H9 (cell line): ENCODE measurements at regions not wholly inside any gene's neighbourhood (a gene's known extent, or its start where the extent isn't known, plus 50 kb on each side); places are given as distances from the start of the nearest gene placed in this dataset.

Experiments
- DNase-seq: peaks from one replicate; pipeline ENCODE4 v3.0.0-alpha.2; 2017
- H2AFZ ChIP-seq: one replicate; pipeline ENCODE4 v1.6.1; 2013; ENCODE audit warnings: mild to moderate bottlenecking, low read length, control low read depth, moderate library complexity
- H2AK5ac ChIP-seq: 2 replicates; pipeline ENCODE4 v1.6.1; 2013; ENCODE audit warnings: low read length, control low read depth, mixed read lengths; ENCODE audit not compliant: insufficient read length
- H2BK120ac ChIP-seq: one replicate; pipeline ENCODE4 v1.6.1; 2013; ENCODE audit warnings: low read depth, mild to moderate bottlenecking, low read length, control low read depth, inconsistent platforms; ENCODE audit not compliant: poor library complexity, severe bottlenecking
- H2BK12ac ChIP-seq: 2 replicates; pipeline ENCODE4 v1.6.1; 2013; ENCODE audit warnings: low read length, control low read depth, mixed read lengths, low read depth; ENCODE audit not compliant: insufficient read length
- H2BK15ac ChIP-seq: 2 replicates; pipeline ENCODE4 v1.6.1; 2013; ENCODE audit warnings: low read depth, low read length, control low read depth
- H2BK20ac ChIP-seq: one replicate; pipeline ENCODE4 v1.6.1; 2013; ENCODE audit warnings: low read depth, mild to moderate bottlenecking, low read length, control low read depth, inconsistent platforms; ENCODE audit not compliant: poor library complexity, severe bottlenecking
- H2BK5ac ChIP-seq: 2 replicates; pipeline ENCODE4 v1.6.1; 2013; ENCODE audit warnings: low read length, control low read depth, mixed read lengths; ENCODE audit not compliant: insufficient read length
- H3K14ac ChIP-seq: 2 replicates; pipeline ENCODE4 v1.6.1; 2013; ENCODE audit warnings: low read length, control low read depth; ENCODE audit not compliant: insufficient read depth
- H3K18ac ChIP-seq: 2 replicates; pipeline ENCODE4 v1.6.1; 2013; ENCODE audit warnings: low read depth, mild to moderate bottlenecking, mixed read lengths, low read length, control low read depth; ENCODE audit not compliant: insufficient read length
- H3K23ac ChIP-seq: 2 replicates; pipeline ENCODE4 v1.6.1; 2013; ENCODE audit warnings: low read length, control low read depth, mixed read lengths, low read depth; ENCODE audit not compliant: insufficient read length
- H3K23me2 ChIP-seq: 2 replicates; pipeline ENCODE4 v1.6.1; 2013; ENCODE audit warnings: low read depth, mild to moderate bottlenecking, mixed read lengths, low read length, control low read depth; ENCODE audit not compliant: insufficient read length, poor library complexity, severe bottlenecking
- H3K27ac ChIP-seq: 2 replicates; pipeline ENCODE4 v1.5.1; 2013; ENCODE audit warnings: low read length, control low read depth, mixed read lengths, low read depth; ENCODE audit not compliant: insufficient read length
- H3K27me3 ChIP-seq: 2 replicates; pipeline ENCODE4 v1.6.1; 2013; ENCODE audit warnings: low read length, control low read depth, inconsistent platforms; ENCODE audit not compliant: insufficient read depth
- H3K4ac ChIP-seq: 2 replicates; pipeline ENCODE4 v1.6.1; 2013; ENCODE audit warnings: low read depth, mild to moderate bottlenecking, control low read depth, inconsistent platforms, low read length, moderate library complexity
- H3K4me1 ChIP-seq: 2 replicates; pipeline ENCODE4 v1.6.1; 2013; ENCODE audit warnings: low read length, control low read depth, inconsistent platforms; ENCODE audit not compliant: insufficient read depth
- H3K4me2 ChIP-seq: 2 replicates; pipeline ENCODE4 v1.6.1; 2013; ENCODE audit warnings: low read length, control low read depth, mixed read lengths; ENCODE audit not compliant: insufficient read length, insufficient read depth
- H3K56ac ChIP-seq: 2 replicates; pipeline ENCODE4 v1.6.1; 2013; ENCODE audit warnings: low read depth, mild to moderate bottlenecking, mixed read lengths, low read length, control low read depth; ENCODE audit not compliant: insufficient read length
- H3K79me1 ChIP-seq: 2 replicates; pipeline ENCODE4 v1.6.1; 2013; ENCODE audit warnings: low read depth, mild to moderate bottlenecking, moderate library complexity, low read length, control low read depth, inconsistent platforms; ENCODE audit not compliant: insufficient read depth, poor library complexity, severe bottlenecking
- H3K79me2 ChIP-seq: 2 replicates; pipeline ENCODE4 v1.6.1; 2013; ENCODE audit warnings: low read length, control low read depth, inconsistent platforms; ENCODE audit not compliant: insufficient read depth
- H3K9ac ChIP-seq: 2 replicates; pipeline ENCODE4 v1.6.1; 2013; ENCODE audit warnings: low read length, control low read depth, mixed read lengths; ENCODE audit not compliant: insufficient read length; ENCODE audit errors: extremely low read depth
- H3K9me3 ChIP-seq: one replicate; pipeline ENCODE4 v1.6.1; 2013; ENCODE audit warnings: low read depth, low read length, inconsistent platforms; ENCODE audit not compliant: control insufficient read depth
- H3T11ph ChIP-seq: one replicate; pipeline ENCODE4 v1.6.1; 2013; ENCODE audit warnings: mild to moderate bottlenecking, low read length, control low read depth, inconsistent platforms
- H4K20me1 ChIP-seq: one replicate; pipeline ENCODE4 v1.6.1; 2013; ENCODE audit not compliant: control insufficient read depth, insufficient read length, insufficient read depth
- H4K5ac ChIP-seq: 2 replicates; pipeline ENCODE4 v1.6.1; 2013; ENCODE audit warnings: low read depth, mild to moderate bottlenecking, mixed read lengths, low read length, control low read depth; ENCODE audit not compliant: insufficient read length
- H4K8ac ChIP-seq: replicated peaks from 2 replicates; pipeline ENCODE4 v1.6.1; 2013; ENCODE audit warnings: low read length, control low read depth, mixed read lengths, low read depth; ENCODE audit not compliant: insufficient read length
- H4K91ac ChIP-seq: 2 replicates; pipeline ENCODE4 v1.6.1; 2013; ENCODE audit warnings: low read depth, mild to moderate bottlenecking, moderate library complexity, mixed read lengths, low read length, control low read depth; ENCODE audit not compliant: insufficient read length
- H3K27ac Mint-ChIP-seq, 3 experiments: 2 replicates in 2 of 3; 3 replicates in 1 of 3; pipeline ENCODE4 v1.8.0; 2020 to 2021; ENCODE audit warnings: mixed read lengths in 3 of 3, mild to moderate bottlenecking in 1 of 3, moderate library complexity in 1 of 3
- H3K27me3 Mint-ChIP-seq: 2 replicates; pipeline ENCODE4 v1.8.0; 2021; ENCODE audit warnings: low read depth, mild to moderate bottlenecking, moderate library complexity, mixed read lengths
- H3K36me3 Mint-ChIP-seq, 3 experiments: 2 replicates in 2 of 3; 3 replicates in 1 of 3; pipeline ENCODE4 v1.8.0; 2020 to 2021; ENCODE audit warnings: low read depth in 3 of 3, mixed read lengths in 3 of 3; ENCODE audit not compliant: insufficient read depth in 1 of 3
- H3K4me1 Mint-ChIP-seq, 2 experiments: 2 replicates each; pipeline ENCODE4 v1.8.0; 2020; ENCODE audit warnings: mixed read lengths in 2 of 2
- H3K4me3 Mint-ChIP-seq, 2 experiments: 2 replicates in 1 of 2; 3 replicates in 1 of 2; pipeline ENCODE4 v1.8.0; 2020 to 2021; ENCODE audit warnings: mild to moderate bottlenecking in 2 of 2, mixed read lengths in 2 of 2, moderate library complexity in 1 of 2
- H3K9me3 Mint-ChIP-seq, 2 experiments: 2 replicates in 1 of 2; 3 replicates in 1 of 2; pipeline ENCODE4 v1.8.0; 2020; ENCODE audit warnings: mild to moderate bottlenecking in 2 of 2, mixed read lengths in 2 of 2, moderate library complexity in 1 of 2
- CTCF ChIP-seq: fragments of 200-600 bp; sonication (generic); conservative IDR thresholded peaks from 3 replicates; pipeline ENCODE4 v1.8.0; 2021; ENCODE audit warnings: antibody characterized with exemption, mild to moderate bottlenecking

DNA sequence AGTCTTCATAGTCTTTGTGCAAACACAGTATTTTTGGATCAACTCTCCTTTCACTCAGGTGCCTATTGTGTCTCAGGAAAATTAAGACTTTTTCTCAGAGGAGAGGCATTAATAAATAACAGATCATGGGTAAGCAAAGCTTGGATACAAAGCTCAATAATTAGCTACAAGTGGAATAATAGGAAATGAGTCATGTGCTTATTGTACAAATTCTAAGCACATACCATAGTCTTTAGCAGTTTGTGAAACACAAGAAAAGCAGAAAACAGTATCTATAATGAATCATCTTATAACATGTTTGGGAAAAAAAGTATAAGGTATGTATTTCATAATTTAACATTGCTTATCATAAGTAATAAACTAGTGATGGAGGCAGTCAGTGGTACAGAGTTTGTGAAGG lies 477.0 kb downstream of the CDH10 start:
- Histone ChIP-seq H3K56ac (no peak overlapping the region), H4K8ac (no peak overlapping the region), H2AK5ac (no peak overlapping the region), H3K27me3 (no peaks in the 10 kb centered on the region), H3K9ac (no peak overlapping the region), H4K5ac (no peak overlapping the region), H4K20me1 (no peaks in the 10 kb centered on the region), H3K23ac (no peak overlapping the region), H4K91ac (no peak overlapping the region), H3K14ac (no peak overlapping the region), H3K18ac (no peak overlapping the region), H2BK12ac (no peak overlapping the region), H2BK120ac (no peak overlapping the region), H3K4ac (no peak overlapping the region), H2BK20ac (no peak overlapping the region), H3T11ph (no peak overlapping the region), H2BK5ac (no peak overlapping the region), H2BK15ac (no peak overlapping the region), H3K79me2 (no peaks in the 10 kb centered on the region), H3K27ac (no peak overlapping the region), H3K4me2 (no peak overlapping the region), H2AFZ (no peak overlapping the region), H3K23me2 (no peaks in the 10 kb centered on the region), H3K79me1 (no peaks in the 10 kb centered on the region), H3K9me3 (no peaks in the 10 kb centered on the region), H3K4me1 (no peaks in the 10 kb centered on the region)
- no peak overlapping the region for H3K4me3 Mint-ChIP-seq
- DNase-seq, result no peak
- H3K4me1 Mint-ChIP-seq, result no peaks in the 10 kb centered on the region
- H3K36me3 Mint-ChIP-seq, result no peaks in the 10 kb centered on the region; a peak in 1 of 7 replicates
- no peak overlapping the region for H3K27ac Mint-ChIP-seq
- no peaks in the 10 kb centered on the region for H3K27me3 Mint-ChIP-seq
- no peaks in the 10 kb centered on the region; a peak in 1 of 5 replicates for H3K9me3 Mint-ChIP-seq
- no peak for TF ChIP-seq CTCF
